ENCODE measurements at regions not wholly inside any gene's neighbourhood (a gene's known extent, or its start where the extent isn't known, plus 50 kb on each side); places are given as distances from the start of the nearest gene placed in this dataset.
"Not testable (repeated sequence)": the region's sequence is repeated elsewhere in the genome, so short reads cannot be mapped to it uniquely, and the experiment has no call there.

- intact Hi-C loops (cut with micrococcal nuclease): no loop called here
Observed at GRCh38 chr12:46087916-46088439, 97.6 kb upstream of the SCAF11 start.

DNA sequence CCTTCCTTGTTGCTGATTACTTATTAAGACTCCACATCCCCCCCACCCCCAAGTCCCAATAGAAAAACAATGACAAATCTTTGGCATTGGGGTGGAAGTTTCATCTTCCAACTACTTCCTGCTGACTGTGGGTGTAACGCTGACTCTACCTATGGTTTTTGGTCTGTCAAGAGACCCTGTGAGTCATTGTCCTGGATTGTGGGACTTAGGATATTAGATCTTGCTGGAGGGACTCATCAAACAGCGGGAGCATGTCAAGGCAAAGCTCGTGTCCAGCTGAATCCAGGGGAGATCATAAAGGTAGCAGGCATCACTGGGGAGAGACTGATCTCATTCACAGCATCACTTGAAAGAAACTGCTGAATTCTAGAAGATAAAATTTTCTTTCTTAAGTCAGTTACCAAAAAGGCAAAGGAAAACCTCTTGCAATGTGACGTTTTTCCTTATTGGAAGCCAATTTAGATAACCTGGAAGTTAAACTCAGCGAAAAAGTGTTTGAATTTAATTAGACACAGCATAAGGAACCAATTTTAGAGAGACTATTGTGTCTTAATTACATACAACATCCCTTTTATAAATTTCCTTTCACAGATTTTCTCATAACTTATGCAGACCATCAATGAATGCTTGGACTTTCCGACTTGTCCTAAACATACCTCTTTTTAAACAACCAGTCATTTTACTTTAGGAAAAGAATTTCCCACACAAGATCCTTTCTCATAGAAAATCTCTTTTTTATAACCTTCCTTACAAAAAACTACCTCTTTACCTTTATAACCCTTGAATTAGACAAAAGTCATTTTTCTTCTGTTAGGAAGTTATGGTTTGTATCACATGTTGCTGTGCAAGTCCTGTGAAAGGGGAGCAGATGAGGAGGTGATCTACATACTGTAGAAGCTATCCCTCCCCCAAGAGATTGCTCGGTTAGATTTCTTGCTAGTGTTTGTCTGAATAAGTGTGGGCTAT, 94.6 kb upstream of the SCAF11 start:
- intact Hi-C loops (cut with micrococcal nuclease): no loop called here

DNA sequence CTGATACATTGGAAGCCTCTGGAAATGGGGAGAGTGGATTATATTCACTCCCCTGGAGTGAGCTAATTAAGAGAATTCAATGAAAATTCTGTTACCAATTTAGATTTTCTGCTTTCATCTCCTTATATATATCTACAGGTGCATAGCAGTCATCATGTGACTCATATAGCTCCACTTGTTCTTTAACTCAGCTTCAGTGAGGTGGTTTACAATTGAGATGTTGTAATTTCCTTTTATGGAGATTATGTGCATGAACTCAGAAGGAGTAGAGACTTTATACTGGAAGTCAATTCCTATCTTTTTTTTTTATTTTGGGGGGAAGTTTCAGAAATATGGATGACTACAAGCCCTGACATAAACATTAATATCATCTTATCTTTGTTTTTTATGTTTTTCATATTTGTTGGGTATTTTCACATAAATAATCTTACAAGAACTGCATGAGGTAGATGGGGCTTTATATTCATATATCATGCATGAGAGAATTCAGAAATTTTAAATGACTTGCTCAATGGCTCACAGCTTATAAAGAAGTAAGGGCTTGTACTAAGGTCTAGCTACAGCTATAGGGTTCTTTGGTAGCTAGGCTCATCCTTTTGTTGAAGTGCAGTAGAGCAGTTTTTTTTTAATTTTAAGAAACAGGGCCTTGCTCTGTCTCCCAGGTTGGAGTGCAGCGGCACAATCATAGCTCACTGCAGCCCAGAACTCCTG, 92.3 kb upstream of the SCAF11 start:
- intact Hi-C loops (cut with micrococcal nuclease): no loop called here

DNA sequence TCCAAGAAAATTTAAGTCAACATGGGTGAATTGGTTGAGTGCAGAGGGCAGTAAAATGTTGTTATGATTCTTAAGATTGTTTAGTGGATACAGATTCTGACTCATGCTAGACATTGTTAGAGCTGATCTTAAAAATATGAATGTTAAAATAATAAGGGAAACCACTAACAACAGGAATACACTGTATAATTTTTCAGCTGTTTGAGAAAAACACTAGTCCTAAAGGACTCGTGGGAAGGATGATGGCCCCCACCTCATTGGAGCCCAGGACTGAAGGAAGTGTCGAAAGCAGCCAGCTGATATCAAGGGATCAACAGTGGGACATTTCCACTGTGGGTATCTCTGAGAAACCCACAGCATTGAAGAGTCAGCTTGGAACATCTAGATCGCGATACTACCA, 82.9 kb upstream of the SCAF11 start:
- intact Hi-C loops (cut with micrococcal nuclease): loop anchor here (5.0 kb wide), 1 partner anchor 604 kb away; no protein-coding TSS in a partner anchor

DNA sequence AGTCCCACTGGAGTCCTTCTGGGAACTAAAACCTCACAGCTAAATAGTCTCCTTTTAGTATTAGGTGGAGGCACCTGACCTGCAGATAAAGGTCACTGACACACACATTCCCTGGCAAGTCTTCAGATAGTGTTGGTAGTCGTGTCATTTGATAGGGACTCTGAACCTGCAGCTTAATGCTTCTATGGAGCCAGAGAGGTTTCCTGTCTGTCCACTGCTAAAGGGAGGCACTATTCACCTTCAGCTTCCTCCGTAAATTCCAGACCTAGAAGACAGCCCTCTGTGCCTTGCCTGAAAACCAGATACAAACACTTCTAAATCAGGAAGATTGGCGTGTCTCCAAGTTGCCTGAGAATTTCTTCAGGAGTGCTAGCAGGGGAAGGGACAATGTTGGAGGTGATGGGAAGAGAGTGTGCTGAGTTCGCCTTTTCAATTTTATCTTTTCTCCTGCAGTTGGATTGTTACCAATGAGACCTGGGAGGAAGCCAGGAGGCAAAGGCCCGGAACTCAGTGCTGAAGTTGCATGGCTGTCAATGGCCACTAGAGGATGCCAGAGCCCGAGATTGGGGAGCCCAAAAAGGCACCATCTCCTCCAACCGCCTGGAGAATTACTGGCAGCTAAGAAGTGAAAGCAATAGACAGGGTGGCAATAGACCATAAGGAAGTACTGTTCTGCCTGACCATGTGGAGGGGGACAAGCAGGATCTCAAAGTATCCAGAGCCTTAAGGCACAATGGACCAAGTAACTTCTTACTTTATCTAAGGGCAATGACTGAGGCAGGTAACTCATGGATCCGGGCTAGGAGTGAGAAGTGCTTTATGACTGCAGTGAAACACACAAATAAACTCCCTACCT, 81.6 kb upstream of the SCAF11 start:
- intact Hi-C loops (cut with micrococcal nuclease): loop anchor here (1.0 to 5.0 kb wide), 5 partner anchors 80 to 949 kb away; no protein-coding TSS in a partner anchor

DNA sequence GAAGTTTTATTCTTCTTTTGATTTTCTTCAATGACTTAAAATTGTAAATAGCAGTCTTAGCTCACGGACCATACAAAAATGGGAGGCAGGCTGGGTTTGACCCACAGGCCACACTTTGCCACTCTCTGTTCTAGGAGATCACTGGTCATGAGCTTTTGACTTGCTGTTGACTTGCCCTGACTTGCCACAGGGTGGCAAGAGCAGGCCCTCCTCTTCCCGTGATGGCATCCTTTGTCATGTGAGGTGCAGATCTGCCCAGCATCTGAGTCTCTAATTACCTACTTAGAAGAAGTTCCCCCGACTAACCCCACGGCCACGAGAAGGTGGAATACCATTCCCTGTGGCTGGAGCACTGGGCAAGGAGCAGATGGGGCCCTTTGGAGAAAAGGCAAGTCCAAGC, 81.0 kb upstream of the SCAF11 start:
- intact Hi-C loops (cut with micrococcal nuclease): loop anchor here (5.0 kb wide), 1 partner anchor 606 kb away; no protein-coding TSS in a partner anchor

DNA sequence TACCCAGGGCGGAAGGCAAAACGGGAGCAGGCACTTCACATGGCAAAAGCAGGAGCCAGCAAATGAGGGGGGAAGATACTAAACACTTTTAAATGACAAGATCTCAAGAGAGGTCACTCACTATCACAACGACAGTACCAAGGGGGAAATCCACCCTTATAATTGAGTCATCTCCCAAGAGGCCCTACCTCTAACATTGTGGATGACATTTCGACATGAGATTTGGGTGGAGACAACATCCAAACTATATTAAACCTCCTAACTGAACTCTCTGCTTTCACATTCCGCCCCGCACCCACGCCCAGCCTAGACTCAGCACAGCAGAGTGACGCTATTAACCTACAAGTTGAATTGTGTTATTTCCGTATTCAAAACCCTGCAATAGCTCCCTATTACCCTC, 76.7 kb upstream of the SCAF11 start:
- intact Hi-C loops (cut with micrococcal nuclease): no loop called here

- intact Hi-C loops (cut with micrococcal nuclease): no loop called here
Observed at GRCh38 chr12:46065412-46066166, 75.2 kb upstream of the SCAF11 start.

GRCh38 chr12:46064548-46064947, 74.2 kb upstream of the SCAF11 start:
- intact Hi-C loops (cut with micrococcal nuclease): no loop called here

DNA sequence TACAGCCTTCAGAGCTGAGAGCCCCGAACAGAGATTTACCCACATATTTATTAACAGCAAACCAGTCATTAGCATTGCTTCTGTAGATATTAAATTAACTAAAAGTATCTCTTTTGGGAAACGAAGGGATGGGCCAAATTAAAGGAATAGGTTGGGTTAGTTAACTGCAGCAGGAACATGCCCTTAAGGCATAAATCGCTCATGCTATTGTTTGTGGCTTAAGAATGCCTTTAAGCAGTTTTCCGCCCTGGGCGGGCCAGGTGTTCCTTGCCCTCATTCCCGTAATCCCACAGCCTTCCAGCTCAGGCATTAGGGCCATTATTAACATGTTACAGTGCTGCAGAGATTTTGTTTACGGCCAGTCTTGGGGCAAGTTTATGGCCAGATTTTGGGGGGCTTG, 68.3 kb upstream of the SCAF11 start:
- intact Hi-C loops (cut with micrococcal nuclease): not testable (repeated sequence)

DNA sequence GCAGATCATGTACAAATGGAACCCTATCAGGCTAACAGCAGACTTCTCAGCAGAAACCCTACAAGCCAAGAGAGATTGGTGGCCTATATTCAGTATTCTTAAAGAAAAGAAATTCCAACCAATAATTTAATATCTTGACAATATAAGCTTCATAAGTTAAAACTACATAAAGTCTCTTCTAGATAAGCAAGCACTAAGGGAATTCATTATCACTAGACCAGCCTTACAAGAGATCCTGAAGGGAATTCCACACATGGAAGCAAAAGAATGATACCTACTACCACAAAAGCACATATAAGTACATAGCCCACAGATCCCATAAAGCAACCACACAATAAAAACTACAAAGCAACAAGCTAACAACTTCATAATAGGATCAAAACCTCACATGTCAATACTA, 60.4 kb upstream of the SCAF11 start:
- intact Hi-C loops (cut with micrococcal nuclease): no loop called here

DNA sequence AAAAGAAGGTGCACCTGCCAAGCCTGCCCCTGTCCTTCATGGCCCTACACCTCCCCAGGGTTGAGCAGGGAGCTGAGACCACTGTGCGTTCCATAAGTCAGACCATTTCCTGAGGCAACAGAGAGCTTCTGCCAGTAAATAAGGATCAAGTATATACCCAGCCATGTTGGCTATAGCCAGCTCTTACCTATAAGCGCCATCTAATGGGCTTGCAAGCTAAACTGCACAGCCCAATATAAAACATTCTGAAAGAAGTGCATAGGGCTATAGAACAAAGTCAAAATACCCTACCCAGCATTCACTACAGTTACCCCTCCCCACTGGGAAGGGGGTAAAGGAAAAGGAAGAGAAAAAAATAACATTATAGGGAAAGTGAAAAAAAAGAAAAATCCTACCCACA, 59.3 kb upstream of the SCAF11 start:
- intact Hi-C loops (cut with micrococcal nuclease): no loop called here

DNA sequence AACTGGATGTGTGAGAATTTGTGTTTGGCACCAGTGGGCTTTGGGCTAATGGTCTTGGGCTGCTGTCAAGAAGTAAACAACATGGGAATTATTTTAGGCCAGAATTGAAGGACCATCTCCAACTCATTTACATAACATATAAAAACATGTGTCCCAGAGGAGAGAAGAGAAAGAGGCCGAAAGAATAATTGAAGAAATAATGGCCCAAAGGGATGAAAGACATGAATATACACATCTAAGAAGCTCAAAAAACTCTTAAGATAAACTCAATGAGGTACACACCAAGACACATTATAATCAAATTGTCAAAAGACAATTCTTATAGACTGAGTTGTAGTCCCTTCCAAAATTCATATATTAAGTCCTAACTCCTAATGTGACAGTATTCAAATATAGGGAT, 56.1 kb upstream of the SCAF11 start:
- intact Hi-C loops (cut with micrococcal nuclease): no loop called here

DNA sequence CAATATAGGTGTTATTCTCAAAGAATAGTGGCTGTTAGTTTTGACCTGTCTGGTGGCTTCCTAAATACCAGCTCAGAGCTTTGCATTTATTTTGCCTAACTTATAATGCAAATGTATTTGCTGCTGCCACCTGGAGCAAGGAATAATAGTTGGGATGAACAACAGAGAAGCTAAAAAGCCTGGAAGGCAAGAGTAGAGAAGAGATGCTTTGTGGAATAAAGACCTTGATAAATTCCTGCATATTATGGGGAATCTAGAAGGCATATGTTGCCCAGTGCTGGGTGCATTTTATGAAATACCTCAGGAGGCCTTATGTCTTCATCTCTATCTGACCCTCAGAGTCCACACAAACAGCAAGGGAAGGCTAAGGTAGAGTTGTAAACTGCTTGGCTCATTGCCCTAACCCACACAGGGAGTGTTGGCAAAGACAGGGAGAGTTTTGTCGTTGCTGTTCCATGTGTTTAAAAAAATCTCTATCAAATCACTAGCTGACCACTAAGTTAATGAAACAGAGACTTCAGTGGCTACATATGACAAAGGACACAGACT, 53.7 kb upstream of the SCAF11 start:
- intact Hi-C loops (cut with micrococcal nuclease): no loop called here

All from T-helper 1 cell treated with Interleukin-12 subunit alpha and Interleukin-12 subunit beta and Interleukin-4 antibody, amounts not matched to agents 30 ng/mL and 1 ng/mL, for 36 hours (primary cell).